Stimulated activated CD8-positive, alpha-beta memory T cell treated with anti-CD3 and anti-CD28 coated beads, Interleukin-15, amount 100 ng/mL, for 24 hours (primary cell): ENCODE measurements at regions not wholly inside any gene's neighbourhood (a gene's known extent, or its start where the extent isn't known, plus 50 kb on each side); places are given as distances from the start of the nearest gene placed in this dataset.

Experiments used
- DNase-seq: peaks from one replicate; pipeline ENCODE4 v3.0.0-alpha.2; 2020; ENCODE audit warnings: low read depth

DNA sequence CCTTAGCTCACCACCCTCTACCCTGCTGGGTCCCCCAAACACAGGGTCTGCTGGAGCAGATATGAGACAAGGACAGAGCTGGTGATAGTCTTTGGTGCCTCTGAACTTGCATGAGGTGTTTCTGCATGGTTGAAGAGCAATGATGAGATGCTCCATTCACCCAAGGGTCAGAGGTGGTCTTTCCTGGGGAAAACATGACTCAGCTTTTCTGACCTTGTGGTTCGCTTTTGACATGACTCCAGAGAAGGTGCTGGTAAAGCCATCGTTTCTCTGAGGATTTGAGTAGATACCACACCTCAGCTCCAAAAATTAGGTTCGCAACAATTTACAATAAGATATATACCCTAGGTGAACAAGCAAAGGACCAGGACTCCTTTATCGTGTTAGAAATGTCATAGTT, 304.8 kb downstream of the DHX35 start:
- DNase-seq = no peak

DNA sequence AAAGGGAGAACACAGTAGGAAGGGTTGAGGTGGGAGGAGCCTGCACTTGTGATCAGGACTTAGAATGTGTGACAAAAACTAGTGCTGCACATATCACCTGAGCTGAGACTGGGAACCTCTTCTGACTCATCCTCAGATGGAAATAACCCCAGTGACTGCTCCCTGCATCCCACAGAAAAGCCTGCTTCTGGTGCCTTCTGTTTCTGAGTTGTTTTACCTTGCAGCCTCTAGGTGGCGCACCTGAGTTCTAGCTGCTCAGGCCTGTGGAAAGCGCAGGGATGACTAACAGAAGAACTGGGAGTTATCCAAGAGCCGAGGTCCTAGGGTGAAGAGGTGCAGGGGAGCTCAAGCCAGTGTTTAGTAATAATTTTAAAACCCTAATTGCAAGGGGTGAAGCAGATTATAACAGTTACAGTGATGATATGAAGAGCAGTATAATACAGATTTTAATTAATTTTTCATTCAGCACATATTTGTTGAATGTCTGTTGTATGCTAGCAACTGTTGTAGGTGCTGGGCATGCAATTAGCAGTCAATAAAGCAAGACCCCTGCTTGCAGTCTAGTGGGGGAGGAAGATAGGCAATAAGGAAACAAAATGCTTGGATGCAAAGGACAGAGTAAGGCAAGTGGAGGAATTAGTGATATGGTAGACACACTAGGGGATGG, 302.5 kb downstream of the DHX35 start:
- peak; percentile 4 for DNase-seq

DNA sequence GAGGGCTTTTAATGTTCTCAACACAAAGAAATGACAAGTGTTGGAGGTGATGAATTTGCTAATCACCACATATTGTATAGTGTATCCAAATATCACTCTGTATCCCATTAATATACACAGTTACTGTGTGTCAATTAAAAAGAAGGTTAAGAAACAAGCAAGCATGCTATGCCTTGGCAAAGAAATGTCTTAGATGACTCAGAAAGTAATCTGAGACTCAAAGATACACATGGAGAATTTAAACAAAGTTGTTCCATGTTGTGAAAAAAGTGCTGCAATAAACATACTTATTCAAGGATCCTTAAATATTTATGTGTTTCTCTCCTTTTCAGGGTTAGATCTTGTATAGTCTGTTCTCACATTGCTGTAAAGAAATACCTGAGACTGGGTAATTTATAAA, 300.9 kb downstream of the DHX35 start:
- no peak for DNase-seq

DNA sequence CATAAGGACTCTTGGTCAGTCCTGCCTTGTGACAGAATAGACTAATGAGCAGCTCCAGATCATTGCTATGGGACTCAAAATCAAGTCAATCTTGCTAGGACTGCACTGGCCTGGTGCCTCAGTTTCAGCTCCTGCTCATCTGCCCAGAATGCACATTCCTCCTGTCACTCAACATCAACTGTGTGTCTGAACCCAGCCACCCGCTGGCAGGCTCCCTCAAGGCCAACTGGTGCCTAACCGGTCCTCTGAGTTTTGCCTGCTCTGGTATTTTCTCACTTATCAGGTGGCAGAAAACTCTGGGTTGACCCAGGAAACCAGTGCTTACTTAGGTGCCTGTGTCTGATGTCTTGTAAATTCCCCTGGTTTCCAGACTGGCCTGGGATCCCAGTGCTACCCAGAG, 297.7 kb downstream of the DHX35 start:
- no peak for DNase-seq

DNA sequence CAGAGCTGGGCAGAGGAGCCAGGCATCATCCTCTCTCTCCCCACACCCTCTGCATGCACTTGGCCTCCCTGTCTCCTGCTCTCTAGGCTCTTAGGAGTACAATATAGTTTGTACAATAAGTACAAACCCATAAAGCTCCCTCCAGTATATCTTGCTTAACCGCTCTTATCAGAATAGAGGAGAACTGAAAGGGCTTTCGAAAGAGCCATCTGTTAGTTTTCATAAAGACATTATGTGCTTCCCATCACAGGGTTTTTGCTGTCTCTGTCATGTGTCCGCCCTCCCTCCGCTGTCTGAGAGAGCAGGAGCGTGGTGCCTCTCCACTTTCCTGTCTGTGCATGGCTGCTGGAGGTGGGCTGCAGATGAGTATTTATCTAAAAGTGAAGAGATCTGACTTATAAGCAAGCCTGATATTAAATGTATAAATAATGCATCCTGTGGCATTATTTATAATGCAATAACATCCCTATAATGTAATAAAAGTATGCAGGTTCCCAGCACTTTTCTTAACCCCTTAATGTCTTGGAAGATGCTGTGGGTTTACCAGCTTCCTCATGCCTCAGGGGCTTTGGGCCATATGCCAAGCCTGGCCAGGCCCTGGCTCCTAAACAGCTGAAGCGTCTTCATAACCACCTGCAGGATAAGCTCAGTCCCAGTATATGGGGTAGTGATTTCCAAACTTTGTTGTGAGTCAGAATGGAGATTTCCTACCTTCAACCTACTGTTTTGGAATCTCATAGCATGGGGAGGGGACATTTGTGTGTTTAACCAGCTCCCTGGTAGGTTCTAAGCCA, 297.1 kb downstream of the DHX35 start:
- DNase-seq = no peak

DNA sequence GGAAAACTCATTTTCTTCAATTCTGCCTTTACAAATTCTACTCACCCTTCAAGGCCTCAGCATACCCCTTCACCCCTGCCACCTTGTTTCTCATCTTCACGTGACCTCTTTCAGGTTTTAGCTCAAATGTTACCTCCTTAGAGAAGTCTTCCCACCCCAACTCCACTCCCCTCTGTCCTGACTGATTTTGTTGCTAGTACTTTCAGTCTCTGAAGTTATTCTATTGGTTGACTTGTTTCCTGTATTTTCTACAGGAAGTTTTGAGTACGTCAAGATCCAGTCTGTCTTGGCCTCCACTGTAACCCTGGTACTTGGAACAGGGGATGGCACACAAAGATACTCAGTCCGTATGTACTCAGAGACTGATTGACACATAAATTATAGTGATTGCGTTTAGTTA, 296.1 kb downstream of the DHX35 start:
- no peak for DNase-seq

DNA sequence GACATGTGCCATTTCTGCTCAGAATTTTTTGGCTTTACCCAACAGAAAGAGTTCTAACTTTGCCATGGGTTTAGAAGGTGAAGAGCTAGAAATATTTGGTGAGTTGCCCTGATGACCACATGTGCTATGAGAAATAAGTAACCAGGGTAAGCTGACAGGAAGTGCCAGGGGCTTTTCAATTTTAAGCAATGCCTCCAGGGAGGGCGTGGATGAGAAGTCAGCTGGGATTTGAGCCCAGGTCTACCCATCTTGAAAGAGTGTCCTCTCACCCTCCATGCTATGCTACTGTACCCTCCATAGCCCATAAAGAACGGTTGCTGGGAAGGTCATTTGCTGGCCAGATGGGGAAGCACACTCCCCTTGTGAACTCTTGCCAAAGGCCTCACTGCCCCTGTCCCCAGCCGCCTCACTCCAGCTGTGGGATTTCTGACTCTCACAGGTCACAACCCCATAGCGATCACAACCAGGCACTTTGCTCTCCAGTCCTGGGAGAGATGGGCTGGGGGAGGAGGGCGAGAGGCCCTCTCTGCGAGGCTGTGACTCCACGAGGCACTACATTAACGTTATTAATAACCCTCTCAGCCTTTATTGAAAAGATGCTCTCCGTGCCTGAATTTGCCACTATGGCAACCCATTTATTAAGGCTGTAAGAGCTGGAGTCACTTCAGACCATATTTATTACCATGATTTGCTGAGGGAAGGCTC, 291.1 kb downstream of the DHX35 start:
- DNase-seq = no peak

DNA sequence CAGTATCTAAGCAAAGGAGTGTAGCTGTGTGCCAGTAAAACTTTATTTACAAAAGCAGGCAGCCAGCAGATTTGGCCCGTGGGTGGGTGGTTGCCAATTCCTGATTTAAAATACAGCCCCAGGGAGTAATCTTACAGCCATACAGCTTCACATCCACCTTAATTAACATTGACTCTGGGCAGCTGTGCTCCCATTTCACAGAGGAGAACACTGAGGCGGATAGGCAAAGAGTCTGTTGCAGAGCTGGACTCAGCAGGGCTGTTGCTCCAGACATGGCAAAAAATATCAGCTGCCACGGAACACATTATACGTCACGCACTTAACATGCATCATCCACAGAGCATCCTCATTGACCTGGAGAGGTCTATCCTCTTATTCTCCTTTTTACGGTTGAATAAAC, 289.9 kb downstream of the DHX35 start:
- no peak for DNase-seq

DNA sequence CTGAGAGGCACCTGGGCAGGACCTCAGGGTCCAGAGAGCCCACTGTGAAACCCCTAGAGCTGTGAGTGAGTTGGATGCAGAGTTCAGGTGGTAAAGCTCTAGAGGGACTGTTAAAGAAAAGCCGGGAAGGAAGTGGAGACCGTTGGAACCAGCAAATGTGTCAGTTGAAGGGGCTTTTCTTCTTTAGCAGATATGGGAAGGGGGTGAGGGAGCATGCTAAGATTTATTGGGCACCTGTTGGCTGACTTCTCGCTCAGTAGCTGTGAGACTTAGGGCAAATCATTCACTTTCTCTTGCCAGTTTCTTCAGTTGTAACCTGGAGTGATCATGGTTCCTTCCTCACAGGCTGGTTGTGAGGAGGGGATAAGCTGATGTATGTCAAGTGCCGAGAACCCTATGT, 287.7 kb downstream of the DHX35 start:
- no peak for DNase-seq

DNA sequence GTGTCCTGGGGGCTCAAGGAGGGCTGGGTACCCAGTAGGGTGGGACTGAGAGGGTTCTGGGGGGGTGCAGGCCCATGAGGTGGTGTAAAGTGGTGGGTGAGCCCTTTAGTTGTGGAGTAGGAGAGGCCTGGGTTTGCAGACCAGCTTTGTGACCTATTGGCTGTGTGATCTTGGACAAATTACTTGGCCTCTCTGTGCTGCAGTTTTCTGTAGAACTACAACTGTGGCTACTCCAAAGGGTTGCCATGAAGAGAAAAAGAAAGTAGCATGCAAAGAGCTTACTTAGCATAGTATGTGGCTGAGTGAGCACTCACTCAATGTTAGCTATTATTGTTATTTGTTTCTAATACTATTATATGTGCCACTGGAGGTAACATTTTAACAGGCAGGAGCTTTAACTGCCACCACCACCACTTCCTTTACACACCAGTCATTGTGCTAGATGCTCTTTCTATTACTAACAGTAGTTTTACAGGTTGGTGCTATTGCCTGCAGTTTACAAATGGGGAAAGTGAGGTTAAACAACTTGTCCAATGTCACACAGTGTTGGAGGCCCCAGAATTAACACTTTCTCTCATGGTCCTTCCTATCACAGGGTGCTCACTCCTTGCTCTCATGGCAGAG, 286.8 kb downstream of the DHX35 start:
- DNase-seq = no peak

DNA sequence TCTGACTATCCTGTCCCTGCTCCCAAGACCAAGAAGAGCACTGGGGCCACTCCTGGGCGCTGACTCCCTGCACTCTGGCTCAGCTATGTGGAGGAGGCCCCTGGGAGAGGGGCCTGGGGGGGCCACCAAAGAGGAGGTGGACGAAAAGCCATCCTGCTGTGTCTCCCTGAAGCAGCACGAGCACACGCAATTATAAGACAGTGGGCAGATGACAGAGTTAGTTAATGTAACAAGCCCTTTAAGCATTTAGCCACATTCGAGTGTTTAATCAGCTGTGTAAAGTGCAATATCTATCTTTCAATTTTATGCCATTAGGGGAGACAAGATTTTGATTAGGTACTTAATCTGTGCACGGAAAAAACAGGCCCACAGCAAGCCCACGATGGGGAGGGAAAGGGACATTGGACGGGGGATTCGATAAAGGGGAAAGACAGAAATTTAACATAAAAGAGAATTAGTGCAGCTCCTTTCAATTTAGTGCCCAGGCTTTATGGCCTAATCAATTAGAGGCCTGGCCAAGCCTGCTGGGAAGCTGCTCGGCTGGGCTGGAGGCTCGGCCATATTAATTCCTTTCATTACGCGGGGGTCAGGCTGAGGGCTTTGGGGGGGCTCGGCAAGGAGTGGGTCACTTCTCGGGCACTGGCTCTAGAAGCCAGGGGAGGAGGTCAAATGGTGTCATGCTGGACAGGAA, 286.2 kb downstream of the DHX35 start:
- DNase-seq = no peak

DNA sequence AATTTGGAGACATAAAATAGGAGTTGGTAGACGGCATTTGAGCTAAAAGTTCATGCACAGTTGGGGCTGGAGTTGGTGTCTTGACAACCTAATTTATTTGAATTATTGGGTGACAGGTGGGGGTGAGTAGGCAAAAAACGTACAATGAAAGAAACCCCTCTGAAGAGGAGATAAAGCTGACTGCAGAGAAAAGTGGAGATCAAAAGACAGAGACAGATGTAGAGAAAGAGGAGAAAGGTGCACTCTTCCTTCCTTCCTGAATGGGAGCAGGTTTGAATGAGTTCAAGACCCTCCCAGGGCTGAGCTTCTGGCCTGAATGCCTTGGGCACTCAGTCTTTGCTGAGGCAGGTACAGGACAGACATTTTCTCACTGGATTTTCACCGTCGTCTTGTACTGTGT, 284.3 kb downstream of the DHX35 start:
- DNase-seq = no peak

DNA sequence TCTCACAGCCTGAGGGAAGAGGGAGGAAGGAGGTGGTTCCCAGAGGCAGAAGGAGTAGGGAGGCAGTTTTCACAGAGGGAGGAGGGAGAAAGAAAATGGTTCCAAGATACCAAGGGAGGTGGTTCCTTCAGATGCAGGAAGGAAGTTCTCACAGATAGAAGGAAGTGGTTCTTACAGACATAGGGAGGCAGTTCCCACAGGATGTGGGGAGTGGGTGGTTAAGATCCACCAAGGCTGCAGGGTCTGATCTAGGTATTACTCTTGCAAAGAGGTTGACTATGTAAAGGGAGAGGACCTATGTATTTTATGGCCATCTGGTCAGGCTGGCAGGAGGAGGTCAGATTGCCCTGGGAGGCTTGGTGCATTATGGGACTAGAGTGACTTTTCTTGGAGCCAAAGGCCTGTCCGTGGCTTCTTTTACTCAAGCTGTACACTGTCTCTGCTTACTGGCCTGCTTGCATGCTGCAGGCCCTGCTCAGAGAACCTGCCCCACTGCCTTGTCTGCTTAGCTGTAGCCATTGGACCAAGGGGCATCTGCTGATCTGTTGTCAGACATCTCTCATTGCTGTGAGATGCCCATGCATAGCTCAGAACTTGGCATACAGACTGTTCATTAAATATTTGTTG, 283.7 kb downstream of the DHX35 start:
- no peak for DNase-seq

DNA sequence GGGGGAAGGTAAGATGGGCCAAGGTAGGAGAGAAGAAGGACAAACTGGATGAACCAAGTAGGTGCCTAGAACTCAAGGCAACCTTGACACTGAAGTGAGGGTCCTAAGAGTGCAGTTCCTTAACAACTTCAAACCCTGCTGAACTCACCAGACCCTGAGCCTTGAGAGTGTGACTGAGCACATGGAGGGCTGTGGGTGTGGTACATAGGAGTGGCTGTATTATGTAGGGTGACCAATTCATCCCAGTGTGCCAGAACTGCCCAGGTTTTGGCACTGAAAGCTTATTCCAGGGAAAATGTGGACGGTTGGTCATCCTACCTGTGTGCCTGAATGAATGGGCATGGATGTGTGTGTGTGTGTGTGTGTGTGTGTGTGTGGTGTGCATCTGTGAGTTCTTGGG, 281.8 kb downstream of the DHX35 start:
- no peak for DNase-seq

DNA sequence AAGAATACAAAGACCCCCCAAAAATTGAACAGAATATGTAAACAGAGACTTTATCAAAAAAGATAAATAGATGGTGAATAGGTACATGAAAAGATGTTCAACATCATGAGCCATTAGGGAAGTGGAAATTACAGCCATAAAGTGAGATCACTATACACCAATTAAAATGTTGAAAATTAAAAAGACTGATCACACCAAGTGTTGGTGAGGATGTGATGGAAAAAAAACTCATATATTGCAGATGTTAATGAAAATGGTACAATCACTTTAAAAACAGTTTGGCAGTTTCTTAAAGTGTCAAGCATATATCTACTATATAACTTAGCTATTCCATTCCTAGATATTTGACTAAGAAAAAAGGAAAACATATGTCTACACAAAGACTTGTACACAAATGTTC, 280.5 kb downstream of the DHX35 start:
- no peak for DNase-seq

DNA sequence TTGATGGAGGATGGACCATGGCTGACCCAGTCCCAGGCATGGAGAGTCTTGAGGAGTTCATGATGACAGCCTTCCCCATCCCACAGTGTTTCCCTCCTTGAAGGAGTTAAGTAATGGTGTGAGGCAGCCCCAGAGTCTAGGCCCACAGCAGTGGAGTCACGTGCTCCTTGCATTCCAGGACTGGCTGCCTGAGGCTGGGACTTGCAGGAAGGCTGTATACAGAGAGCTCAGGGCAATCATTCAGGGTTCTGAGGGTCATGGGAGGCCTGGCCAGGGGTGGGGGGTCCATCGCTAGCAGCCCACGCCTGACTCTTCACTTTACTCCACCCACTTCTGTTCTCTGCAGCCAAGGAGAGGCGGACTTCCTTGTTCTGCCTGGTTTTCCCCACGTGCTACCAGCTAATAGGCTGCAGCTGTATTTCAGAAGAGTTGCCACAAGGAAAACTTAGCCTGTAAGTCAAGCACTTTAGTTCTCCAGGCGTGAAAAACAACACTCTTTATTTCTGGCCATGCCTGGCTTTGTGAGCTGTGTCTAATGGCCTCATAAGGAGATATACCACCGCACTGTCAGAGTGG, 272.5 kb downstream of the DHX35 start:
- no peak for DNase-seq

DNA sequence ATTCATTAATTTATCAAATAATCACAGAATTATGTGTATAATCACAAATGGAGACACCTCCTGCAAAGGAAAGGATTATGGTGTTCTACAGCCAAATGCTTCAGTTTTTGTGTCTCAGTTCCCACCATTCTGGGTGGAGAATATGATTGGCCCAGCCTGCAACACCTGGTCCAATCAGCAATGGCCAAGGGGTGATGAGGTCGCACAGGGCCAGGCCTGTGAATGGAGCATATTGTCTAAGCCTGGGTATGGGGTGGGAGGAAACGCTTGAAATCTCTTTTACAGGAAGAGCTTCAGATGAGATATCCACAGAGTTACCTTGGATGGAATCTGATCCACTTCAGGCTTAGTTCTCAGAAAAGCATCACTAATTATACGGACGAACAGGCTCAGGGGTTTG, 271.6 kb downstream of the DHX35 start:
- DNase-seq = no peak

DNA sequence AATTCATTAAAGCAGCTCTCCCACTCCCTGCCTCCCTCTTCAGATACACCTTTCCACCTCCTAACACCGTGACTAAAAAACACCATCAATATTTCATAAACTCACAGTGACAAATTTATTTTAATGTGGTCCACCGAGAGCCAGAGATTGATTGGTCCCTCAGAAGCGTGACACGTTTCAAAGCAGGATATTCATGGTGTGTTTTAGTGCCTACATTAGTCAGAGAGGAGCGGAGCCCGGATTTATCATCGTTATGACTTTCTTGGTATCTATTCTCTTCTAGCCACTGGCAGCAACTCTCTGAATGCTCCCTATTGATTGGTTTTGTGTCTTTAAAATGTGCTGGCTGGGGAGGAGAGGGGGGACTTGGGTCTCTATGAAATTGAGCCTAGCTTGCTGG, 265.3 kb downstream of the DHX35 start:
- DNase-seq = no peak

DNA sequence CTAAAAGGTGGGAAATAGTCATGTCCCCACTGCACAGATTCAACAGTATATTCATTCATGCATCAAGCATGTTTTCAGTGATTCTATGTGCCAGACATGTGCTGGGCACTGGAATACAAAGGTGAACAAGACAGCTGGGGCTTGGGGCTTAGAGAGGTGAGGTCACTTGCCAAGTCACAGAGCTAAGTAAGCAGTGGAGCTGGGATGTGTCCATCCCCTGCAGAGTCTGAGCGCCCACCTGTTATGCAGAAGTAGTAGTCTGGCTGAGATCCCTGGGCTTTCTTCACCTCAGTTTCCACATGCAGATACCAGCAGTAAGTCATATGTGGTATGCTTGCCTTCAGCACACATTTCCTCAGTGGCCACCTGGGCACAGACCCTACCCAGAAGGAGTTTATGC, 263.8 kb downstream of the DHX35 start:
- no peak for DNase-seq

DNA sequence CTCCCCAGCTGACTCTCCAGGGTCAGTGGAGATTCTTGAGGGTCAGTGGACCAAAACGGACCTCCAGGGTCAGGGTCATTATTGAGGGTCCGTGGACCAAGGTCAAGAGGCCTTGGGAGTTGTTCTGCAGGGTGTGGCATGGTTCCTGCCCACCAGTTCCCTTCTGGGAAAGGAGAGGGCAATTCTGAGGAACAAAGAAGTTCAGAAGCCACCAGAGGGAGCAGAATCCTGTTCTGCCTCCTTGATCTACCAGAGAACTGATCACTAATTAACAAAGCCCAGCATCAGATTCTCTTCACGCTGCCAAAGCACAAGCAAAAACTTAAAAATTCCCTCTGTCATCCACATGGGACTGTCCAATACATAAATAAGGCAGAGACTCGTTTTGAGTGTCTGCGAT, 263.4 kb downstream of the DHX35 start:
- DNase-seq = no peak

DNA sequence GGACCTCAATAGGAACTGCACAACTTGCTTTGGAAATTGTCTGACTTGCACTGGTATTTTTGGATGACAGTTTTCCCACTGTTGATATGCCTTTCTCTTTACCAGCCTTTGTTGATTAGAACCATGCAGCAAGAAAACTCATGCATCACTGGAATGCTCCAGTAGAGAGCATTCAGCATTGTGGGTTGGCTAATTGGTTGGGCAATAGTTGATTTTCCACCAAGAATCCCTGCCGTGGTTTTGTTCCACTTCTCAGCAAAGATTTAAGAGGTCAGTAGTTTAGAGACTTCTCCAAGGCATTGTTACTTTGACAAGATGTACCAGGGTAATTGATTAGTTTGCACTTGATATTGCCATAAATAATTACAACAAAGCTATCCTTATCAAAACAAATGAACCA, 260.0 kb downstream of the DHX35 start:
- DNase-seq = no peak
